IPS-NIHi7 (cell line): ENCODE measurements at regions not wholly inside any gene's neighbourhood (a gene's known extent, or its start where the extent isn't known, plus 50 kb on each side); places are given as distances from the start of the nearest gene placed in this dataset.
"Not testable (repeated sequence)": the region's sequence is repeated elsewhere in the genome, so short reads cannot be mapped to it uniquely, and the experiment has no call there.

Experiments used
- DNase-seq: peaks from one replicate; pipeline ENCODE4 v3.0.0; 2012; ENCODE audit warnings: mixed read lengths; ENCODE audit errors: extremely low spot score

DNA sequence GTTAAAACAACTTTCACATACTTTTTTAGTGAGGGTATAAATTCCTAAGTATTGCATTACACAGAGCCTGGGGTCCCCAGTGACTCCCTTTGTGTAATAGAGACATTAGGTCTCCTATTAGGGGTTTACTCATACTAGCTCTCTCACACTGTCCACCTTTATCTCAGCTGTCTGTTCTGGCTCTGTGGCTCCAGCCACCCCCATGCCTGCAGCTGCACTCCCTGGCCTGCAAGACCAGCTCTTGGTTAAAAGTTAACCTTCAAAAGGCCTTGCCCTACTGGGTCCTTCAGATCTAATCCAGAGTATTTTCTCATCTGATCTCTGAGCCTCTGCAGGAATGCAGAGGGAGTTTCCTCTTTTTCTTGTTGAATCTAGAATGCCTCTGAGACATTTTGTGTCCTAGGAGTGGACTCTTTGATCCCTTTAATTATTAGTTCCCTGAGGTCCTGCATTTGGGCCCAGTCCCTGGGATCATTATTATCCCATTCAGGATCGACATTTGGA lies 280.9 kb downstream of the PYDC2 start:
- DNase-seq = not testable (repeated sequence)

DNA sequence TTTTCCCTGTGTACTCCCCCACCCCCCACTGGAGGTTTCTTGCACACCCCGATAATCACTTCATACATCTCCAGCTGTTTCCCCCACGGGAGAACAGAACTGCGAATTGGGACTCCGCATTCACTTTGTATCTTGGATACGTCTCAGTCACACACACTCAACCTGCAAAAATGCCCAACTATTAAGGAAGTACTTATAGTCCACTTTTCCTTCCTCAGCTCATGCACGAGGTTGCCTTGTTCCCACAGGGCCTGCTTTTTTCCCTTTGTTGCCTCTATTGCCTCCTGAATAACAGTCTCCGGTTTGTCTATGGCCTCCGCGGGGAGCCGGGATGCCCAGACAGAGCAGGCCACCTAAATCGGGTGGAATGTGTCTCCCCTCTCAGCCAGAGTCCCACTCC lies 282.3 kb downstream of the PYDC2 start:
- DNase-seq = no peak

DNA sequence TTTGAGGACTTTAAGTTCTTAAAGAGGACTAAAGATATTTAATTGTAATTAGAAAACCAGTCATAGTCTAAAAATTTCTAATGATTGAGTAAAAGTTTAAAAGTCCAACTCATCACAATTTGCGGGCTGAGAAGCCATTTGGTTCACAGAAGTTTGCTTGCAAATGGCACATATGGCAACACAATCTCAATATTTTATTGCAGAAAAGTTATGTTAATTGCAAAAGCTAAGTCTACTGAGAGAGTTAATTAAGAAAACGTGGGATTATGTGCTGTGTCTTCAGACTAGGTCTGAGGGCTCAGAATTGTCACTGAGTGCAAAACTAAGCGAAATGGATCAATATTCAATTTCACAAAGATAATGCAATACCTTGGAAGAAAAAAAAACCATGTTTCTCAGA lies 289.7 kb downstream of the PYDC2 start:
- no peak for DNase-seq

DNA sequence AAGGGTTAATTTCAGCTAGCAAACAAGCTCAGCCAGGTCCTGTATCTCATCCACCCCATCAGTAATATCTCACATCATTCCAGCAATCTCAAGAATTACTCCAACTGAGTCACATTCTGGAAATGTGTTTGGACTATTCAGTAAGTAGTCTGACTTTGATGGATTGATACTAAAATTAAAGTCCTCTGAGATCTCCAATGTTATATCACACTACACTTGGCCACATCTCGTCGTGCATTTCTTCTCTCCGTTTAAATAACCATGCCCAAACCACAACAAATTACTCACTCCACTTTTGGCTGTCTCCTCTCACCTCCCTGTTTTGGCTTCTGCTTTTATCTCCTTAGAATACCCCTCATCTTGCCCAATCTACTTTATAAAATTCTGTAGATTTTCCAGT lies 292.2 kb downstream of the PYDC2 start:
- no peak for DNase-seq

DNA sequence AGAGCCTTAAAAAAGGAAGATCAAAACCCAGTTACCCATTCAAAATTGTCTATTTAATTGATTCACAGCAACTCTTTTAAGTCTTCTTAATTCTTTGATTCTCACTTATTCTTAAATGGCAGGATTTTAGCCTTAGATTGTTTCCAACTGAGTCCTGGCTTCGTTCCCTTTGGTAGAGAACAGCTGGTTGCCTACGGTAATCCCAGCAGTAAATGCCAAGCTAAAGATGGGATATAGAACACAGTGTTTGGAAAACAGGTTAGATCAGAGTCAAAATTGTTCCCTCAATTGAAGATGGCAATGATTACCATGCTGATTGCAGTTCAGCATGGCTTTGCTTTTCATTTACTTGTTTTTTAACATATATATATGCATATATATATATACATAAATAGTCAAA lies 300.9 kb downstream of the PYDC2 start:
- DNase-seq = no peak

DNA sequence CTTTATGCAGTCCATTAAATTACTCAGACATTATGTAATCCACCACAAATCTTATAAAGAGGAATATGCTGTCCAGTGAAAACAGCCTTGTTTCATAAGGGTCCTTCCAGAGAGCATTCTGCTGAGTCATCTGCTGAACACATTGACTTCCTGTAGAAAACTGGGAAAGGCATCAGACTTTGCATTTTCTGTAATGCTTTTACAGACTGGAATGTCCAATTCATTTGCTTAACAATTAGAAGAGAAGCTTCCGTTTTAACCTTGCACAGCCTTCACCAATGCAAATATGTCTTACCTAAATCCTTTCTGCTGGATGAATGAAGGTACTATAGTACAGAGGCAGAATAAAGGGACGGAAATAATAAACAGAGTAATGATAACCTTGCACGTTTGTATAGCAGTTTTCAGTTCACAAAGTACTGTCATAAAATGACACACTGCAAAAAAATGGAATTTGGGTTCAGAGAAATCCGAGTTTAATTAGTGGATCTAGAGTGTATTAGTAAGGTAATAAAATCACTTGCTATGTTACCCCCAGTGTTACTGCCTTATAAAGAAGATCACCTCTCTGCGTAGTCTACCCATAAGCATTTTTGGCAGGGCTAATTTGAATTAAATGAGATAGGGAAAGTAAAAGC lies 301.5 kb downstream of the PYDC2 start:
- no peak for DNase-seq

DNA sequence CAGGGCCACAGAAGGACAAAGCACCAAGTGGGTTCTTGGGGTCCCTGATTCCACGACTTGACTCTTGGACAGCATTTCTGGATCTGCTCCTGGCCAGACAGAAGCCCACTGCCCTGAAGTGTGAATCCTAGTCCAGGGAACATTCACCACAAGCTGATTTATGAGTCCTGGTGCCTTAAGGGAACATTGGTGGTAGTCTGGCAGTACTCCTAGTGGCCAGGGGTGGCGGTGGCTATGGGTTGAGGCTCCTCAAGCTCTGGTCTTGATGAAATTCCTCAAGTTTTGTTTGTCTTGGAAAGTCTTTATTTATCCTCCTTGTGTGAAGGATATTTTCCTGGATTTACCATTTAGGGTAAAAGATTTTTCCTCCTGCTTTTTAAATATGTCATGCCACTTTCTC lies 307.5 kb downstream of the PYDC2 start:
- no peak for DNase-seq

DNA sequence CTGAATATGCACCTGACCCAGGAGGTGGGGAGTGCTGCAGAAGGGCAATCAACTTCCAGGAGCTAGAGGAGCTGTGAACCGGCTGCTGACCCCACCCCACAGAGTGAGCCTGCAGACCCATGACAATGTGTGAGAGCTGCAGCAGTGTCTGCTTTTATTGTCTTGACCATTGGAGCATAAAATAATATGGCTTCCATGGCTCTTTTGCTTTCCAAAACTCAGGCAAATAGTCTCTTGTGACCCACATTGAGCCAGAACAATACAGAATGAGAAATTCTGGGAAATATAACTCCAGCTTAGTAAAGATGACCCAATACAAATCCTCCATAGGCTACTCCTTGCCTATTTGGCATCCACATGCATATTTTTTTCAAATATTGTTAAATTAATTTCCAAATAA lies 309.6 kb downstream of the PYDC2 start:
- DNase-seq = no peak

DNA sequence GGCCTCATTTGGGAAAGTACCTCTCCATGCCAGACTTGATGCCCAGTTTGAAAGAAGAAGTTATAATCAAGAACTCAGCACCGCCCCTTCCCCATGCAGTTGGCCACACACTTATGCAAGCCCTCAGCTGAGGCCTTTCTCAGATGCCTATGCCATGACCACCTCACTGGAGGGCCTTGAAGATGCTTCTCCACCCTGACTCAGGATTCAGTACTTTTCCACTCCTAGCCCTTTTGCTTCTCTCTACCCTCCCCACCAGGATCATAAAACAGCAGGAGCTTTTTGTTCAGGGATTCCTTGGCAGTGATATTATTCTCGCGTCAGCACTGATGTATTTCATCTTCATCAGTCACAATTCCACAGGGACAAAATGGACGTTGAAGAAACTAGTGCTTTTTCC lies 313.5 kb downstream of the PYDC2 start:
- DNase-seq = peak; percentile 40

DNA sequence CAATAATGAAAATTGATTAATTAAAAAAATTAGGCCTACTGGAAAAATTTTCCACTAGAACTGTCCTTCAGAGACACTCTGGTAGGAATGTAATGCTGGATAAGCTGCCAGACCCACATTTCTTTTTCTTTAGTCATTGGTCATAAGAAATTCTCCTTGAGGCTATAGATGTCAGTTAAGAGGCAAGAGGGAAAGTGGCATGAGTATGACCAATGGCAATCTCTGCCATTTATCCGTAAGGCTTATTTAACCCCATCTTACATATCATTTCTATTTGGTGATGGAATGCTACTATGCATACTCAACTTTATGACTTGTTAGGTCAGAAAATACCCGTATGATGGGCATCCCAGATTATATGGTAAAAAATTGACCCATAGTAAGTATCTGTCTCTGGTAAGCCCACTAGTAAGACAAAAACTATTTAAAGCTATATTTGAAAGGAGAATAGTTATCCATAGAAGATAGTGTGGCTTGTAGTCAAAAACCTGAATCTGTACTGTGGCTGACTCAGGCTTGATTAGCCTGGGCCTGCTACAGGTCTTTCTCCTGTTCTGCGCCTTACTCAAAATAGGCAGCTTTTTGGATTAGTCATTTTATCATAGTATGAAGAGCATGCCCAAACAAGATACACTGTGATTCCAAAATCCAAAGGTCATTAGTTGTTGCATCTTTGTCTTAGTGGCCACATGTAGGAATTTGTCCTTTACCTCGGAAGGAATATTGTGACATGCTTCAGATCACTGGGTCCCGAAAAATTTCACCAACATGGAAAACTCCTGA lies 314.7 kb downstream of the PYDC2 start:
- no peak for DNase-seq

DNA sequence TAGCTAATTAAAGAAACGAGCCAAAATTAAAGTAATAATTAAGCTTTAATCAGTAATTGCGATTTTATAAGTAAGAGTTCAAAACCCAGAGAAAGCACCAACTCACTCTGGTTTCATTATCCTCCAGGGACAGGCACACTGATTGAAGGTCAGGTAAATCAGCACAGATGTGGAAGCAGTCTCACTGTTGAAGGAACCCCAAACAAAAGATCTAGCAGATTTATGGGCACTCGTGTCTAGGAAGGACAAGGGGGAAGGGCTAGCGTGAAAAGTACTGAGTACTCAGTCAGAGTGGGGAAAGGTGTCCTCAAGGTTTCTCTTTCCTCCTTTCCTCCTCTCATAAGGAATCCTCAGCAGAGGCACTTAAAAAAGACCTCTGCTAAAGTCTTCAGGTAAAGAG lies 320.1 kb downstream of the PYDC2 start:
- no peak for DNase-seq

DNA sequence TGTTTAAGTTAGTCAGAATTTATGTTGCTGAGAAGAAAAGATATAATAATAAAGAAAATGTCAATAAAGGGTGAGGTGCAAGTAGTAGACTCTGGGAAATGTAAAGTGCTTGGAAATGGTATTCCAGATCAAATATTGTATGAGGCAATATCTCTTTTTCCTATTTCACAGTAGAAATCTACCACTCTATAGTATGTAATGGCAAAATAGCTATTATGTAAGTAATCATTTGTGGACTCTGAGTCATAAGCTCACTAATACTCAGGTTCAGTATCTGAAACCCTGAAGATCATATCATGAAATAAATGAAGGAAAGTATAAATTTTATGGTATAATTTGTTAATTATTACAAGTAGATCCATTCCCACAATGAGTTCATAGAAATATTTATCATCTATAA lies 322.1 kb downstream of the PYDC2 start:
- DNase-seq = no peak

DNA sequence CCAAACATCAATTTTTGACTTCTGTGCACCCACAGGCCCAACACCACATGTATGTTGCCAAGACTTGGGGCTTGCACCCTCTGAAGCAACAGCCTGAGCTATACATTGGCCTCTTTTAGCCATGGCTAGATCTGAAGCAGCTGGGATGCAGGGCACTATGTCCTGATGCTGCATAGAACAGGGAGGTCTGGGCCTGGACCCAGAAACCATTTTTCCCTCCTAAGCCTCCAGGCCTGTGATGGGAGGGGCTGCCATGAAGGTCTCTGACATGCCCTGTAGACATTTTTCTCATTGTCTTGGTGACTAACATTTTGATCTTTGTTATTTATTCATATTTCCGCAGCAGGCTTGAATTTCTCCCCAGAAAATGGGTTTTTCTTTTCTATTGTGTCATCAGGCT lies 330.0 kb downstream of the PYDC2 start:
- no peak for DNase-seq

DNA sequence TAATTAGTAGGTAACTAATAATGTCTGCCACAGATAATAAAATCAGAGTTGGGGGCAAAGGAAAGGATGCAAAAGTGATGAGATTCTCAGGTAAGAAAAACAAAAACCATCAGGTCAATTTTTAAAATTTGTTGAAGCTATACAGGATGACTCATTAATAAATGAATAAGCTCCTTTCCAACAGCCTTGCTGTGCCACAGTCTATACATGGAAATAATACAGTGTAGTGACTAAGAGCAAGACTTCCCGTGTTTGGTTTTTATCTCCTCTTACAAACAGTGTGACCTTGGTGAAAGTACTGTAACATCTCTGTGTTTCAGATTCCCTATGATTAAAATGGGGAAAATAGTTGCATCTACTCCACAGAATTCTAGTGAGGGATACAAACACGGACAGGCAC lies 331.6 kb downstream of the PYDC2 start:
- no peak for DNase-seq

DNA sequence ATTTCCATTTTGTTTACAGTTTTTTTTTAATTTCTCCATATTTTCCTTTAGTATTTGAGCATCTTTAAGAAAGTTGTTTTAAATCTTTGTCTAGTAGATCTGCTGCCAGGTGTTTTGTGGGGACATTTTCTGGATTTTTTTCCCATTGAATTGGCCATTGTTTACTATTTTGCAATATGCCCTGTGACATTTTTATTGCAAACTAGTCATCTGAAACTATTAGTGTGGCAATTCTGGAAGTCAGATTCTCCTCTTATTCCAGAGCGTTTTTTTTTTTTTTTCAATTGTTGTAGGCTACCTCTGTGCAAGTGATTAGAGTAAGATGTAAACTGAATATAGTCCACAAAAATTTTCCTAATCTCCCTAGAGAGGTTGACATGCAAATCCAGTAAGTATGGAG lies 334.2 kb downstream of the PYDC2 start:
- no peak for DNase-seq

DNA sequence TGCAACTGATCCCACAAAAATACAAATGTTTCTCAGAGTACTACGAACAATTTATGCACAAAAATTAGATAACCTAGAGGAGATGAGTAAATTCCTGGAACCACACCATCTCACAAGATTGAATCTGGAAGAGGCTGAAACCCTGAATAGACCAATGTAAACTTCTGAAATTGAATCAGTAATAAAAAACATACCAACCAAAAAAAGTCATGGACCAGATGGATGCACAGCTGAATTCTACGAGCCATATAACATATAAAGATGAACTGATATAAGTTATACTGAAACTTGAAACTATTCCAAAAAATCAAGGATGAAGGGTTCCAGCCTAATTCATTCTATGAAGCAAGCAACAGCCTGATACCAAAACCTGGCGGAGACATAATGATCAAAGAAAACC lies 336.3 kb downstream of the PYDC2 start:
- no peak for DNase-seq

DNA sequence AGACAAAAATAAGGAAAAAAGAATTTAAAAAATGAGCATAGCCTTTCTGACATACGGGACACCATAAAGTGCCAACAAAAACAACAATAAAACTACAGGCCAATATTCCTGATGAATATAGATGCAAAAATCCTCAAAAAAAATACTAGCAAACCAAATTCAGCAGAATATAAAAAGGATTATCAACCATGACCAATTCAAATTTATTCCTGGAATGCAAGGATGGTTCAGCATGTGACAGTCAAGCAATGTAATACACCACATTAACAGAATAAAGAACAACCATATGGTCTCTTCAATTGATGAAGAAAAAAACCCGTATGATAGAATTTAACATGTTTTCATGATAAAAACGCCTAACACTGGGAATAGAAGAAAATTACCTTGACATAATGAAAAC lies 341.7 kb downstream of the PYDC2 start:
- no peak for DNase-seq

DNA sequence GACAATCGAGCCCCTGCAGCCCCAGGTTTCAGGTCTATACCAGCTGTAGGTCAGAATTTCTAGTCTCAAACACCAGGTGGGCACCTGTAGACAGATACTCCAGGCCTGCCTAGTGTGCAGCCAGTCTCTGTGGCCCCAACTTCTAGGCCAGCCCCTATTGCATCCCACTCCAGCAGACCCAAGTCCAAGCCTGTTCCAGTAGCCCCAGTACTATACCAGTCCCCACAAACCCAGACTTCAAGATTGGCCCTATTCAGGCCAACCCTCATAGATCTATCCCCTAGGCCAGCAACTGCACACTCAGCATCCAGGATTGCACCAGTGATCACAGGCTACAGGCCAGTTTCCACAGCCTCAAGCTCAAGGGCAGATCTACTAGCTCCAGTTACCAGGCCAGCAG lies 344.0 kb downstream of the PYDC2 start:
- DNase-seq = no peak

DNA sequence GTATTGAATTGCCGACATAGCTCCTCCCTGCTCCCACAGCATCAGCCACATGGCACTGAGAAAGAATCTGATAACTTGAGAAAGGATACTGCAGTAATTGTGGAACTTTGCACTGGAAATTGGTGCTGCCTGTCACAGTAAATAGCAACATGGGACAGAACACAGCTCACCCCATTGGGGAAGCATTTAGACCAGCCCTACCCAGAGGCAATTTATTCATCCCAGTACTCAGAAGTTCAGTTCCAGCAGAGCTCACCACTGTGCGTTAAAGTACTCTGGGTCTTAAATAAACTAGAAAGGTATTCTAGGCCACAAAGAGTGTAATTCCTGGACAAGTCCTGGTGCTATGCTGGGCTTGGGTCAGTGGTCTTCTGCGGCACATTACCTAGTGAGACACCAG lies 347.1 kb downstream of the PYDC2 start:
- no peak for DNase-seq

DNA sequence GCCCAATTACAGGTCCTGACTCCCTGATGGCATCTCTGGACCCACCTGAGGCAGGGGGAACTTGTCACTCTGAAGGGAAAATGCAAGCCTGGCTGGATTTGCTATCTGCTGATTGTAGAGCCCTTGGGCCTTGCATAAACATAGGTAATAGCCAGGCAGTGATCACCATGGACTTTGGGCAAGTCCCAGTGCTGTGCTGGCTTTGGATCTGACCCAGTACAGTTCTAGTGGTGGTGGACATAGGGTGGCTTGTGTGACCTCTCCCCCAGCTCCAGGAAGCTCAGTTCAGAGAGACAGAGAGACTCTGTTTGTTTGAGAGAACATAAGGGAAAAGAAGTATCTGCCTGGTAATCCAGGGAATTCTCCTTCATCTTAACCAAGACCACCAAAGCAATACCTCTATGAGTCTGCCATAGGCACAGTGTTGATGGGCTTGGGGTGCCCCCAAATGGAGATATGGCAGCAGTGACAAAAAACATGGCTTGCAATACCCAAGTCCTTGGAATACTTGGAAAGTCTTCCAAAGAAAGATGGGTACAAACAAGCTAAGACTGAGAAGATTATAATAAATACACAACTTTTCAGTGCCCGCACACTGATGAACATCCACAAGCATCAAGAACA lies 348.5 kb downstream of the PYDC2 start:
- DNase-seq = peak; percentile 18

DNA sequence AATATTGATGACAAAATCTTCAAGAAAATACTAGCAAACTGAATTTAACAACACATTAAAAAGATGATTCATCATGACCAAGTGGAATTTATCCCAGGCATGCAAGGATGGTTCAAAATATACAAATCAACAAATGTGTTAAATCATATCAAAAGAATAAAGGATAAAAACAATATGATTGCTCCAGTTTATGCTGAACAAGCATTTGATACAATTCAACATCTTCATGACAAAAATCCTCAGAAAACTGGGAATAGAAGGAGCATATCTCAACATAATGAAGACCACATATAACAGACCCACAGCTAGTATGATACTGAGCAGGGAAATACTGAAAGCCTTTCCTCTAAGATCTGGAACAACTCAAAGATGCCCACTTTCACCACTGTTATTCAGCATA lies 352.3 kb downstream of the PYDC2 start:
- no peak for DNase-seq

DNA sequence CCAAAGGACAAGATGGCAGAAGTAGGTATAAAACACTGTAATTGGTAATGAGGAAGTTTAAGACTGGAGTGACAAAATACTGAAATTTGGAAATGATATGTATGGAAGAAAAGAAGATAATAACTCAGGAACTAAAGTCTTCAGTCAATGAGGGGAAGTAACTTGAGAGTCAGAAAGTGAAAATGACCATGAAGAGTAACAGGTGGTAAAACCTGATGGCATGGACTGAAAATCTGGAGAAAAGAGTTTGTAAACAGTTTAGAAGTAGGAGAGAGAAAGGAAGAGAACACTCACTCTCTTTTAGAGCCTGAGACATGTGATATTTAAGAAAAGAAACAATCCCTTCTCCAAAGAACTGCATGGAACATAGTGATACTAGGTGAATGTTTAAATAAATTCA lies 387.9 kb downstream of the PYDC2 start:
- DNase-seq = no peak

DNA sequence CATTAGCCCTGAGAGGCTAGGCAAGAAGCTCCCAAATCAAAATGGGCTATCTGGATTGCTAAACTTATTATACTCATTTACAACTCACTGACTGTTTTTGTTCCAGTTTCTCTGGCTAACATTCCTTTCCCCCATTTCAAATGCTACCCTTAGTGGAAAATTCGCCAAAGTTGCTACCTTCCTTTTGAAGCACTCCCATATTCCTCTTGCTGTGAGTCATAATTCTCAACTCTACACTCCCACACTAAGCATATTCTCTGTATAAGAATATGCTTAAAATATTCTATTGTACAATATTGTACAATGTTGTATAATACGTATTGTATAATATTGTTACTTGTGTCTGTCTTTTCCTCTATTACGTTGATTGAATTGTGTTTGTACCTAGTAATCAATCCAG lies 398.6 kb downstream of the PYDC2 start:
- DNase-seq = no peak
